HepG2 (cell line): ENCODE measurements at regions not wholly inside any gene's neighbourhood (a gene's known extent, or its start where the extent isn't known, plus 50 kb on each side); places are given as distances from the start of the nearest gene placed in this dataset.

ENCODE experiments used
- ATF1 ChIP-seq: IDR thresholded peaks from 2 replicates; pipeline ENCODE4 v1.6.1; 2016; ENCODE audit warnings: mild to moderate bottlenecking, control low read depth
- ATF3 ChIP-seq: sonication (generic); formaldehyde crosslinking; IDR thresholded peaks from 2 replicates; pipeline ENCODE4 v1.4.0; 2020; ENCODE audit warnings: missing genetic modification reagents
- ATF7 ChIP-seq, 2 experiments: fragments of 450-650 bp in 1 of 2; sonication (generic) in 1 of 2; formaldehyde crosslinking in 1 of 2; IDR thresholded peaks; 2 replicates each; pipeline versions ENCODE4 v1.4.0 to v1.6.1; 2016 to 2020; ENCODE audit warnings: antibody characterized with exemption in 1 of 2, mild to moderate bottlenecking in 1 of 2, missing genetic modification reagents in 1 of 2
- CREB1 ChIP-seq, 2 experiments: fragments of 450-650 bp in 1 of 2; IDR thresholded peaks; 2 replicates each; pipeline ENCODE4 v1.6.1; 2016 to 2017; ENCODE audit warnings: control low read depth in 1 of 2, mild to moderate bottlenecking in 1 of 2, missing compliant biosample characterization in 1 of 2, missing genetic modification characterization in 1 of 2
- FOXA1 ChIP-seq, 2 experiments: fragments of 450-650 bp in 1 of 2; sonication (generic) in 1 of 2; formaldehyde crosslinking in 1 of 2; IDR thresholded peaks; 2 replicates each; pipeline versions ENCODE4 v1.4.0 to v1.6.1; 2016 to 2020; ENCODE audit warnings: missing genetic modification reagents in 1 of 2
- FOXM1 ChIP-seq: sonication (generic); formaldehyde crosslinking; IDR thresholded peaks from 2 replicates; pipeline ENCODE4 v1.5.0; 2020; ENCODE audit warnings: missing genetic modification reagents
- HNF4G ChIP-seq, 2 experiments: sonication (generic) in 1 of 2; formaldehyde crosslinking in 1 of 2; IDR thresholded peaks; 2 replicates each; pipeline versions ENCODE4 v1.4.0 to v1.6.1; 2011 to 2020; ENCODE audit warnings: borderline replicate concordance in 2 of 2, low read depth in 2 of 2, mild to moderate bottlenecking in 2 of 2, low read length in 1 of 2, missing genetic modification reagents in 1 of 2, moderate library complexity in 1 of 2
- IRX3 ChIP-seq: sonication (generic); formaldehyde crosslinking; IDR thresholded peaks from 2 replicates; pipeline ENCODE4 v1.8.1; 2023; ENCODE audit warnings: mild to moderate bottlenecking, low read depth, missing genetic modification reagents, borderline replicate concordance
- JUND ChIP-seq: sonication (generic); formaldehyde crosslinking; IDR thresholded peaks from 2 replicates; pipeline ENCODE4 v1.8.0; 2022; ENCODE audit warnings: mild to moderate bottlenecking, missing genetic modification reagents
- KIAA2018 ChIP-seq: sonication (generic); formaldehyde crosslinking; IDR thresholded peaks from 2 replicates; pipeline ENCODE4 v1.5.0; 2020; ENCODE audit warnings: mild to moderate bottlenecking, missing genetic modification reagents, borderline replicate concordance
- ZMYM3 ChIP-seq: sonication (generic); formaldehyde crosslinking; IDR thresholded peaks from 2 replicates; pipeline ENCODE4 v1.5.1; 2020; ENCODE audit warnings: mild to moderate bottlenecking, missing genetic modification reagents
- ZNF841 ChIP-seq: sonication (generic); formaldehyde crosslinking; IDR thresholded peaks from 2 replicates; pipeline ENCODE4 v1.8.1; 2023; ENCODE audit warnings: missing genetic modification reagents, borderline replicate concordance

DNA sequence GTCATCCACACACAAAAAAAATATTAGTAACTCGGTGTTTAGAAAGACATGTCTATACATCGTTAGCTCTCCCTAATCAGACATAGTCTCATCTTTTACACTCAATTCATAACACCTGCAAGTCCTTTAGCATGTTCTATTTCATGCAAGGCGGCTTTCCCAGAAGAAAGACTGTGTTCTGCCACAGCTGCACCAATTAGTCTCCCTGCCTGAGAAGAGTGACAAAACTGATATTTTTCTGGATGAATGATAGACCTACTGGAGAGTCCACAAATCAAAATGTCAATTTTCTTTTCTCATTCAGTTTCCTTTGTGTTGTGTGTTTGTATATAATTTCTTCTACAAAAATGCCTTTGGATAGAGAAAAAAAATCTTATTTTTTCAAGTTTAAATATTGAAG is 435.8 kb upstream of the EPHA3 start (continued):
- TF ChIP-seq KIAA2018 (no peak), ATF7 (IDR thresholded peaks at IDR 0.05) (no peak), ATF7 (CRISPR knock-in tag; IDR thresholded peaks at IDR 0.05) (no peak), ZNF841 (CRISPR knock-in tag) (no peak), ZMYM3 (CRISPR knock-in tag) (no peak), FOXA1 (IDR thresholded peaks at IDR 0.05) (no peak), FOXA1 (CRISPR knock-in tag; IDR thresholded peaks at IDR 0.05) (no peak), FOXM1 (no peak), HNF4G (IDR thresholded peaks at IDR 0.05; ENCODE audit: borderline replicate concordance, low read depth, low read length) (no peak), HNF4G (CRISPR knock-in tag; IDR thresholded peaks at IDR 0.05; ENCODE audit: borderline replicate concordance, low read depth) (no peak), CREB1 (IDR thresholded peaks at IDR 0.05) (no peak), CREB1 (CRISPR knock-in tag; IDR thresholded peaks at IDR 0.05) (no peak), ATF1 (CRISPR knock-in tag) (no peak), IRX3 (CRISPR knock-in tag) (no peak), ATF3 (CRISPR knock-in tag) (no peak), JUND (CRISPR knock-in tag) (no peak)
- TF ChIP-seq, all 625 proteins: peak for 0
